ENCODE measurements at regions not wholly inside any gene's neighbourhood (a gene's known extent, or its start where the extent isn't known, plus 50 kb on each side); places are given as distances from the start of the nearest gene placed in this dataset.

- no peak for TF ChIP-seq CTCF (IDR thresholded peaks at IDR 0.05)
- TF ChIP-seq EZH2 (IDR thresholded peaks at IDR 0.05) = no peak
Observed at GRCh38 chr3:72242326-72242725, 457.4 kb upstream of the PROK2 start.
